ENCODE measurements at regions not wholly inside any gene's neighbourhood (a gene's known extent, or its start where the extent isn't known, plus 50 kb on each side); places are given as distances from the start of the nearest gene placed in this dataset.

- no peak overlapping the region for H3K27ac ChIP-seq (ENCODE audit: low read depth)
- H4K20me1 ChIP-seq (replicated peaks; ENCODE audit: insufficient read depth) = no peaks in the 10 kb centered on the region
- no peak overlapping the region for H3K4me2 ChIP-seq
- no peak overlapping the region for H3K4me3 Mint-ChIP-seq
- H3K4me3 ChIP-seq = no peak overlapping the region
- TF ChIP-seq STAT1 (IDR thresholded peaks at IDR 0.05; ENCODE audit: unreplicated experiment) = no peak
- no peak for TF ChIP-seq CREB1 (CRISPR knock-in tag; IDR thresholded peaks at IDR 0.05; ENCODE audit: low read depth)
- TF ChIP-seq REST (IDR thresholded peaks at IDR 0.05; ENCODE audit: unreplicated experiment) = no peak
- no peak for TF ChIP-seq CTCF (conservative IDR thresholded peaks at IDR 0.05; ENCODE audit: low read depth in 2 of 2)
- TF ChIP-seq ZNF114 (CRISPR knock-in tag; IDR thresholded peaks at IDR 0.05) = no peak
- TF ChIP-seq ZNF331 (CRISPR knock-in tag; IDR thresholded peaks at IDR 0.05; ENCODE audit: low read depth) = no peak
- TF ChIP-seq POLR2AphosphoS5 (IDR thresholded peaks at IDR 0.05; ENCODE audit: low read depth) = no peak
- TF ChIP-seq EZH2phosphoT487 (IDR thresholded peaks at IDR 0.05; ENCODE audit: unreplicated experiment) = no peak
- no peak for TF ChIP-seq NANOG (IDR thresholded peaks at IDR 0.05; ENCODE audit: borderline replicate concordance)
- TF ChIP-seq ETS1 (IDR thresholded peaks at IDR 0.05) = no peak
- no peak for TF ChIP-seq JUNB (IDR thresholded peaks at IDR 0.05; ENCODE audit: unreplicated experiment)
- TF ChIP-seq EZH2 (IDR thresholded peaks at IDR 0.05; ENCODE audit: low read depth, unreplicated experiment) = no peak
- no peaks in the 10 kb centered on the region for H3K36me3 Mint-ChIP-seq (ENCODE audit: low read depth)
- ATAC-seq (no peak), DNase-seq (ENCODE audit: low spot score) (no peak)
- no peaks in the 10 kb centered on the region for H3K27me3 Mint-ChIP-seq (ENCODE audit: insufficient read depth, low read depth, poor library complexity)
- no peaks in the 10 kb centered on the region for H3K27me3 ChIP-seq (ENCODE audit: insufficient read depth)
- H3K9me3 Mint-ChIP-seq = no peaks in the 10 kb centered on the region
- no peaks in the 10 kb centered on the region for H3F3A ChIP-seq (replicated peaks; ENCODE audit: low read depth)
- H2AFZ ChIP-seq = no peak overlapping the region
- no peaks in the 10 kb centered on the region for H3K4me1 ChIP-seq (ENCODE audit: insufficient read depth)
- H3K27ac Mint-ChIP-seq = no peak overlapping the region
- no peaks in the 10 kb centered on the region; the same call in 1 of the 2 replicates for H3K36me3 ChIP-seq (ENCODE audit: insufficient read depth)
- no peaks in the 10 kb centered on the region for H3K79me2 ChIP-seq (replicated peaks; ENCODE audit: insufficient read depth)
- no peaks in the 10 kb centered on the region for H3K9me2 ChIP-seq (ENCODE audit: insufficient read depth)
- peaks cover 6% of the 10 kb centered on the region; the same call in 2 of the 3 replicates for H3K4me1 Mint-ChIP-seq
Observed at GRCh38 chr2:125850541-125850940, 805.4 kb upstream of the GYPC start.
